ENCODE measurements at regions not wholly inside any gene's neighbourhood (a gene's known extent, or its start where the extent isn't known, plus 50 kb on each side); places are given as distances from the start of the nearest gene placed in this dataset.

- DNase-seq = no peak
These were observed 164.3 kb upstream of the AKR1E2 start for GRCh38 chr10:4661511-4662255.

- DNase-seq = no peak
These were observed 167.2 kb upstream of the AKR1E2 start for GRCh38 chr10:4658777-4659176.

GRCh38 chr10:4656576-4657194 lies 169.3 kb upstream of the AKR1E2 start:
- peak; percentile 68 for DNase-seq

- DNase-seq = no peak
These were observed 170.1 kb upstream of the AKR1E2 start for GRCh38 chr10:4655879-4656278.

GRCh38 chr10:4655406-4655805 lies 170.6 kb upstream of the AKR1E2 start:
- no peak for DNase-seq

- DNase-seq = no peak
These were observed 171.5 kb upstream of the AKR1E2 start for GRCh38 chr10:4654496-4654895.

GRCh38 chr10:4653160-4653559 lies 172.8 kb upstream of the AKR1E2 start:
- no peak for DNase-seq

- no peak for DNase-seq
These were observed 173.6 kb upstream of the AKR1E2 start for GRCh38 chr10:4652111-4653010.

GRCh38 chr10:4651404-4652037 lies 174.5 kb upstream of the AKR1E2 start:
- DNase-seq = no peak

GRCh38 chr10:4650582-4650981 lies 175.4 kb upstream of the AKR1E2 start:
- DNase-seq = peak; percentile 35

GRCh38 chr10:4649886-4650508 lies 176.0 kb upstream of the AKR1E2 start:
- DNase-seq = no peak

- no peak for DNase-seq
These were observed 176.5 kb upstream of the AKR1E2 start for GRCh38 chr10:4649471-4649870.

- DNase-seq = no peak
These were observed 177.0 kb upstream of the AKR1E2 start for GRCh38 chr10:4648999-4649398.

- no peak for DNase-seq
These were observed 178.8 kb upstream of the AKR1E2 start for GRCh38 chr10:4647109-4647785.

- peak; percentile 44 for DNase-seq
These were observed 179.5 kb upstream of the AKR1E2 start for GRCh38 chr10:4646547-4646946.

- no peak for DNase-seq
These were observed 180.2 kb upstream of the AKR1E2 start for GRCh38 chr10:4645836-4646235.

- no peak for DNase-seq
These were observed 182.5 kb upstream of the AKR1E2 start for GRCh38 chr10:4643471-4643870.

GRCh38 chr10:4639960-4640359 lies 186.0 kb upstream of the AKR1E2 start:
- DNase-seq = no peak

GRCh38 chr10:4638099-4638498 lies 187.9 kb upstream of the AKR1E2 start:
- DNase-seq = no peak

- DNase-seq = no peak
These were observed 188.3 kb upstream of the AKR1E2 start for GRCh38 chr10:4637657-4638056.

GRCh38 chr10:4635883-4636282 lies 190.1 kb upstream of the AKR1E2 start:
- no peak for DNase-seq

- no peak for DNase-seq
These were observed 190.6 kb upstream of the AKR1E2 start for GRCh38 chr10:4635388-4635787.
